Stimulated activated CD4-positive, alpha-beta T cell treated with anti-CD3 and anti-CD28 coated beads, Interleukin-1b, Interleukin-23, amount 100 ng/mL, for 4 hours (primary cell): ENCODE measurements at regions not wholly inside any gene's neighbourhood (a gene's known extent, or its start where the extent isn't known, plus 50 kb on each side); places are given as distances from the start of the nearest gene placed in this dataset.
"Not testable (repeated sequence)": the region's sequence is repeated elsewhere in the genome, so short reads cannot be mapped to it uniquely, and the experiment has no call there.

Source experiments
- DNase-seq, 2 donors: peaks; one replicate each; pipeline ENCODE4 v3.0.0-alpha.2; 2020; ENCODE audit warnings: low read depth in 2 of 2

- no peak for DNase-seq
These were observed 56.7 kb downstream of the CCDC74A start for GRCh38 chr2:131584380-131584779.

DNA sequence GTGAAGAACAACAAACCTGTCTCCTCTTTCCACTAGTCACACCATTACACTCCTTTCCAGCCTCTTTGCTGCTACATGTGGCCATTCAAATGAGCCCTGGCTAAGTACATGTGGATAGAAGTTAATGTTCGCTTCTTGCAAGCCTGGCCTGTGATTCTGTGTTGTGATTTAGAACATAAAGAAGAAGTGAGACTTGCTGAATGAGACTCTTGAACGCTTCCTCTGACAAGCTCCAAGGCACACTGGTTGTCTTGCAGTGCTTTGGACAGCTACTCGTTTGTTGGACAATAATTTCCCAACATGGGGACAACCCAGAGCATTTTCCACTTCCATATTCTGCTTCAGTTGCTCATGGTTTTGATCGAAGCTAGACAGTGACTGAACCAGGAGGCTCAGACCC is 57.3 kb downstream of the CCDC74A start:
- DNase-seq, result no peak

DNA sequence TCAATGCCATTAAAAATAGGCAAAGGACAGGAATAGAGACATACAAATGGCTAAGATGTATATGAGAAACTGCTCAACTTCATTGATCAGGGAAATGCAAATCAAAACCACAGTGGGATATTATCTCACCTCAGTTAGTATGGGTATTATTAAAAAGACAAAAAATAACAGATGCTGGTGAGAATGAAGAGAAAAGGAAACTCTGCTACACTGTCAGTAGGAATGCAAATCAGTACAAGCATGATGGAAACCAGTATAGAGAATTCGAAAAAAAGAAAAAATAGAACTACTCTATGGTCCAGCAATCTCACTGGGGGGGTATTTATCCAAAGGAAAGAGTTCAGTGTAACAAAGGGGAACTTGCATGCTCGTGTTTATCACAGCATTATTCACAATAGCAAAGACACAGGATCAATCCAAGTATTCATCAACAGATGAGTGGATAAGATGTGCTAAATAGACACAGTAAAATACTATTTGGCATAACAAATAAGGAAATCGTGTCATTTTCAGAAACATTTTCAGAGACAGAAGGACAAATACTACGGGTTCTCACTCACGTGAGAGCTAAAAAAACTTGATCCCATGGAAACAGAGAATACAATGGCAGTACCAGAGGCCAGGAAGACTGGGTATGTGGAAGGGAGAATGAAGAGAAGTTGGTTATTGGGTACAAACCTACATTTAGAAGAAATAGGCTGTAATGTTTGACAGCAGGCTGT is 60.6 kb downstream of the CCDC74A start:
- DNase-seq, result no peak

- not testable (repeated sequence) for DNase-seq
These were observed 61.4 kb downstream of the CCDC74A start for GRCh38 chr2:131589126-131589525.

DNA sequence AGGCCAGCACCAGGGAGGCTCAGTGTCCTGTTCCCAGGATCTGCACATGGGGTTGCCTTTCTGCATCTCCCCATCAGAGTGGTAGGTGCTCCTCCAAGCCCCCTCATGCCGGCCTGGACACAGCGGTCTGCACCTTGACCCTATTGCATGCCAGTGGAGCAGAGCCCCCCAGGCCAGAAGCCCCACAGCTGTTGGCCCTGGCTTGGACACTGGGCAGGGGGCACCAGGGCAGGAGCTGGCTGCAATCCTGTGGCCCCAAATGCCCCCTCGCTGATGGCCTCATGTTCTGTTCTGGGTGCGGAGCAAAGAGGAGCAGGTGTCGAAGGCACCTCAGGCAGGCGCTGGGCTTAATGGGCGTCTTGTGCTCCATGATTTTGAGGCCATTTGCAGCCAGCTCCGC is 62.7 kb downstream of the CCDC74A start:
- no peak for DNase-seq

GRCh38 chr2:131590896-131591295 is 63.2 kb downstream of the CCDC74A start:
- DNase-seq, result no peak

- not testable (repeated sequence) for DNase-seq
These were observed 68.9 kb downstream of the CCDC74A start for GRCh38 chr2:131596561-131596960.

DNA sequence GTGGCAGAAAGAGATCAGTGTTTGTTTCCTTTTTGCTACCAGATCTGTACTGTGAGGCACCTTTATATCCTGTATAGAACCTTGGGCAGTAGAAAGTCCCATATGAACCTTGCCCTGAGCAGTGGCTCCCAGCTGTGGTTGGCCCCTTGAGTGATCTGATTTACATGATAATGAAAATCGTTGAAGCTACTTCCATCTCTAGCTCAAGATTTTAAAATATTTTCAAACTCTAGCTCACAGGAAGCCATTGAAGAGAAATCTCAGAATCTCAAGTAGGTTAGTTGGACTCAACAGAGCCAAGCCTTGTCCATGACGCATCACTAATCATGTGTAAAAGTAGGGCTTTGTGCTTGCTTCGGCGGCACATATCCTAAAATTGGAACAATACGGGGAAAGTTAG is 74.8 kb downstream of the CCDC74A start:
- DNase-seq, result not testable (repeated sequence)

GRCh38 chr2:131604652-131605051 is 77.0 kb downstream of the CCDC74A start:
- DNase-seq, result not testable (repeated sequence)

GRCh38 chr2:131606366-131606765 is 78.7 kb downstream of the CCDC74A start:
- DNase-seq, result not testable (repeated sequence)

DNA sequence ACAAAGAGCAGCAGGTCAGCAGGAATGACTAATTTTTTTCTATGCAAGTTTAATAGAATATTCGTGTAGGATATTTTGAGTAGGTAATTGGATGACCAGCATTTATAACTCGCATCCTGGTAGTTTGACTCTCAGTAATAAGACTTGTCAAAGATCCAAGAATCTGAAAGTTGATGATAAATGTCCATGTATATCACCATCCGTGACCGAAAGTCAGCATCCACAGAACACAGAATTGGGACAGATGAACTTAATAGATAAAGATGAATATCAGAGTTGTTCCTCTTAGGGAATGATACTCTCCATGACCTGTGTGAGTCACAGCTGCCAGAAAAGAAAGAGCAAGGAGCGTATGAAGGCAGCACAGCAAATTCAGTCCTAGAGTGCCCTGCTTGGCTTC is 79.4 kb downstream of the CCDC74A start:
- not testable (repeated sequence) for DNase-seq

DNA sequence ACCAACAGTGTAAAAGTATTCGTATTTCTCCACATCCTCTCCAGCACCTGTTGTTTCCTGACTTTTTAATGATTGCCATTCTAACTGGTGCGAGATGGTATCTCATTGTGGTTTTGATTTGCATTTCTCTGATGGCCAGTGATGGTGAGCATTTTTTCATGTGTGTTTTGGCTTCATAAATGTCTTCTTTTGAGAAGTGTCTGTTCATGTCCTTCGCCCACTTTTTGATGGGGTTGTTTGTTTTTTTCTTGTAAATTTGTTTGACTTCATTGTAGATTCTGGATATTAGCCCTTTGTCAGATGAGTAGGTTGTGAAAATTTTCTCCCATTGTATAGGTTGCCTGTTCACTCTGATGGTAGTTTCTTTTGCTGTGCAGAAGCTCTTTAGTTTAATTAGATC is 86.9 kb downstream of the CCDC74A start:
- DNase-seq, result not testable (repeated sequence)

GRCh38 chr2:131618320-131618719 is 90.6 kb downstream of the CCDC74A start:
- not testable (repeated sequence) for DNase-seq

- DNase-seq, result not testable (repeated sequence)
These were observed 95.2 kb downstream of the CCDC74A start for GRCh38 chr2:131622874-131623273.

DNA sequence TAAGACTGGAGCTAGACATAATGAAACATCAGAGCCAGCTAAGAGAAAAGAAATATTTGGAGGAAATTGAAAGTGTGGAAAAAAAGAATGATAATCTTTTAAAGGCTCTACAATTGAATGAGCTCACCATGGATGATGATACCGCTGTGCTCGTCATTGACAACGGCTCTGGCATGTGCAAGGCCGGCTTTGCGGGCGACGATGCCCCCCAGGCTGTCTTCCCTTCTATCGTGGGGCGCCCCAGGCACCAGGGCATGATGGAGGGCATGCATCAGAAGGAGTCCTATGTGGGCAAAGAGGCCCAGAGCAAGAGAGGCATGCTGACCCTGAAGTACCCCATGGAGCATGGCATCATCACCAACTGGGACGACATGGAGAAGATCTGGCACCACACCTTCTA is 98.3 kb downstream of the CCDC74A start:
- DNase-seq, result not testable (repeated sequence)

DNA sequence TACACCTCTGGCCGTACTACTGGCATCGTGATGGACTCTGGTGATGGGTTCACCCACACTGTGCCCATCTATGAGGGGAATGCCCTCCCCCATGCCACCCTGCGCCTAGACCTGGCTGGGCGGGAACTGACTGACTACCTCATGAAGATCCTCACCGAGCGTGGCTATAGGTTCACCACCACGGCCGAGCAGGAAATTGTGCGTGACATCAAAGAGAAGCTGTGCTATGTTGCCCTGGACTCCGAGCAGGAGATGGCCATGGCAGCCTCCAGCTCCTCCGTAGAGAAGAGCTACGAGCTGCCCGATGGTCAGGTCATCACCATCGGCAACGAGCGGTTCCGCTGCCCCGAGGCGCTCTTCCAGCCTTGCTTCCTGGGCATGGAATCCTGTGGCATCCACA is 98.9 kb downstream of the CCDC74A start:
- DNase-seq, result not testable (repeated sequence)

DNA sequence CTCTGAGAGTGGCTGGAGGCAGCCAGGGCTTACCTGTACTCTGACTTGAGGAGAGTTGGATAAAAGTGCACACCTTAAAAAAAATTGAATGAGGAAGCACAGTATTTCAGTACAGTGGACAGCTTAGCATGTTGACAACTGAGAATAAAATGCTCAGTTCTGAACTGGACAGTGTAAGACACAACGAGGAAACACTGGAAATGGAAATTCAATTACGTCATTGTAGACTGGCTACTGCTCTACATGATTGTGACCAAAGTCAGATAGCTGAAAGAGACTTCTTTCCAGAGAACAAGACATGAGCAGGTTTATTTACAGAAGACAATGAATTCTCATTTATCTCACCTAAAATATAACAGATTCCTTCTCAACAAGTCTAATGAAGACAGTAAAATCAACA is 100.1 kb downstream of the CCDC74A start:
- not testable (repeated sequence) for DNase-seq

DNA sequence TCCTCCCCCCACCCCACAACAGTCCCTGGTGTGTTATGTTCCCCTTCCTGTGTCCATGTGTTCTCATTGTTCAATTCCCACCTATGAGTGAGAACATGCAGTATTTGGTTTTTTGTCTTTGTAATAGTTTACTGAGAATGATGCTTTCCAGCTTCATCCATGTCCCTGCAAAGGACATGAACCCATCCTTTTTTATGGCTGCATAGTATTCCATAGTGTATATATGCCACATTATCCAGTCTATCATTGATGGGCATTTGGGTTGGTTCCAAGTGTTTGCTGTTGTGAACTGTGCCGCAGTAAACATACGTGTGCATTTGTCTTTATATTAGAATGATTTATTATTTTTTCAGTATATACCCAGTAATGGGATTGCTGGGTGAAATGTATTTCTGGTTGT is 104.0 kb downstream of the CCDC74A start:
- not testable (repeated sequence) for DNase-seq

GRCh38 chr2:131633405-131633804 is 105.7 kb downstream of the CCDC74A start:
- not testable (repeated sequence) for DNase-seq

- not testable (repeated sequence) for DNase-seq
These were observed 106.4 kb downstream of the CCDC74A start for GRCh38 chr2:131633827-131634695.

- DNase-seq, result no peak
These were observed 107.9 kb downstream of the CCDC74A start for GRCh38 chr2:131635611-131636010.

DNA sequence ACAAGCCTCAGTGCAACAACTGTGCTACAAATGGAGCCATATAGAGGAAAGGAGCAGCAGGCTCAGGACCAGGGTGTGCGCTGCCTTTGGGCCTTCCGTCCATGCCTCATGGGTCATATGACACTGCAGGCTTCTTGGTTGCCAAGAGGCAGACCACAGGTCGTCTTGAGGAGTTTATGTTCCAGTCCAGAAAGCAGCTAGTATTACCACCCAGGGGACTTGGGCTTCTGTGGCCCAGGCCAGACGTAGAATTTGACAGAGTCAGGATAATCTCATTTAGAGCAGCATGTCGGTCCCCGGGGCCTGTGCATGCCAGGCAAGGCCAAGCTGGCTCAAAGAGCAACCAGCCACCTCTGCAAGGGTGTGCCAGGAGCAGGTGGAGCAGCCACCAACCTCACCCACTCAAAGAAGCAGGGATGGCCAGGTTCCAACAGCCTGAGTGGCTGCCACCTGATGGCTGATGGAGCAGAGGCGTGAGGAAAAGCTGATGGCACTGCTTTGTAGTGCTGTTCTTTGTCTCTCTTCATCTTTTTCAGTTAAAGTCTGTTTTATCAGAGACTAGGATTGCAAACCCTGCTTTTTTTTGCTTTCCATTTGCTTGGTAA is 109.1 kb downstream of the CCDC74A start:
- not testable (repeated sequence) for DNase-seq
